Stimulated activated CD4-positive, alpha-beta T cell treated with anti-CD3 and anti-CD28 coated beads, Interleukin-15, amount 100 ng/mL, for 48 hours (primary cell): ENCODE measurements at regions not wholly inside any gene's neighbourhood (a gene's known extent, or its start where the extent isn't known, plus 50 kb on each side); places are given as distances from the start of the nearest gene placed in this dataset.
"Not testable (repeated sequence)": the region's sequence is repeated elsewhere in the genome, so short reads cannot be mapped to it uniquely, and the experiment has no call there.

Source experiments
- DNase-seq, 2 donors: peaks; one replicate each; pipeline ENCODE4 v3.0.0-alpha.2; 2020; ENCODE audit warnings: low read depth in 2 of 2

- DNase-seq = no peak
Observed at GRCh38 chr10:11691319-11691755, 50.8 kb upstream of the ECHDC3 start.

GRCh38 chr10:11689945-11690736 is 52.0 kb upstream of the ECHDC3 start:
- no peak for DNase-seq

- DNase-seq = not testable (repeated sequence)
Observed at GRCh38 chr10:11688448-11688795, 53.8 kb upstream of the ECHDC3 start.

- DNase-seq = no peak
Observed at GRCh38 chr10:11687779-11688447, 54.3 kb upstream of the ECHDC3 start.

GRCh38 chr10:11687357-11687771 is 54.8 kb upstream of the ECHDC3 start:
- no peak for DNase-seq

GRCh38 chr10:11685787-11686218 is 56.4 kb upstream of the ECHDC3 start:
- DNase-seq = no peak

- DNase-seq = peak; percentile 38 to 39
Observed at GRCh38 chr10:11684717-11685645, 57.2 kb upstream of the ECHDC3 start.

GRCh38 chr10:11684341-11684716 is 57.9 kb upstream of the ECHDC3 start:
- DNase-seq = not testable (repeated sequence)

- no peak for DNase-seq
Observed at GRCh38 chr10:11683529-11684320, 58.5 kb upstream of the ECHDC3 start.

- DNase-seq = no peak
Observed at GRCh38 chr10:11682851-11683250, 59.3 kb upstream of the ECHDC3 start.

GRCh38 chr10:11682267-11682683 is 59.9 kb upstream of the ECHDC3 start:
- no peak for DNase-seq

- DNase-seq = no peak
Observed at GRCh38 chr10:11680496-11680895, 61.7 kb upstream of the ECHDC3 start.

GRCh38 chr10:11679946-11680345 is 62.2 kb upstream of the ECHDC3 start:
- no peak for DNase-seq

GRCh38 chr10:11678074-11678793 is 63.9 kb upstream of the ECHDC3 start:
- no peak for DNase-seq

GRCh38 chr10:11677480-11677879 is 64.7 kb upstream of the ECHDC3 start:
- no peak for DNase-seq

GRCh38 chr10:11673346-11674280 is 62.2 kb upstream of the USP6NL start:
- DNase-seq = no peak

GRCh38 chr10:11672836-11673235 is 61.4 kb upstream of the USP6NL start:
- DNase-seq = no peak

GRCh38 chr10:11670381-11670780 is 58.9 kb upstream of the USP6NL start:
- no peak for DNase-seq

- no peak for DNase-seq
Observed at GRCh38 chr10:11668847-11669610, 57.6 kb upstream of the USP6NL start.
